ENCODE measurements at regions not wholly inside any gene's neighbourhood (a gene's known extent, or its start where the extent isn't known, plus 50 kb on each side); places are given as distances from the start of the nearest gene placed in this dataset.
"Not testable (repeated sequence)": the region's sequence is repeated elsewhere in the genome, so short reads cannot be mapped to it uniquely, and the experiment has no call there.

DNA sequence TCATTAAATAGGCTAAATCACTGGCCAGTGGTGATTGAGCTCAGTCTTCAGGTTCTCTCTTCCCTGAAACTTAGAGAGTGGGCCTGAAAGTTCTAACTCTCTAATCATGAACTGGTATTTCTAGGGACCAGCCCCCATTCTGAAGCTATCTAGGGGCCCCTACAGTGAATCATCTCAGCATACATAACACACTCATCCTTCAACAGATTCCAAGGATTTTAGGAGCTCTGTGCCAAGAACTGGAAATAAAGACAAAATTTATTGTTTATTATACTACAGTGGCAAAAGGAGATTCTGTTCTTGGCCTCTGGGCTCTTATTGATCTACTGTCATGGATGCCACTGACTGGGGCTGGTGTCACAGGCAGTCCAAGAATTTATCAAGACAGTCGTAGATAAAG is 263.8 kb upstream of the IGFBP7 start:
- no peak for DNase-seq

DNA sequence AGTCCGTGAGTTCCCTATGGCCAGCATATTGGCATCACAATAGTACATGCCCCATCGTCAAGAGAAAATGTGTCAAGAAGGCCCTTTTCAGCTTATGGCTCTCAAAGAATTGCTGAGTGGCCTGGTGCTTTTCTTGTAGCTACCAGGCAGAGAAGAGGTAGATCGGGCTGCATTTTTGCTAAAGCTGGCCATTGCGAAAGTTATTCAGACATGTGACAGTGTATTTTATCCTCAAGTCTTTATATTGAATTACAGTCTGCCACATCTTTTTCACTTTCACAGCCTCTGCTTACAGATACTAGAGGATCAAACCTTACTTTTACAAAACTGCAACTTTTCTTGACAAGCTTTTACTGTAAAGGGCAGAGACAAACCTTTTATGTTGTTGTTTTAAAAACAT is 261.5 kb upstream of the IGFBP7 start:
- DNase-seq = no peak

- no peak for DNase-seq
Measured at GRCh38 chr4:57370691-57371090, 260.5 kb upstream of the IGFBP7 start.

- DNase-seq = no peak
Measured at GRCh38 chr4:57369446-57369845, 259.3 kb upstream of the IGFBP7 start.

DNA sequence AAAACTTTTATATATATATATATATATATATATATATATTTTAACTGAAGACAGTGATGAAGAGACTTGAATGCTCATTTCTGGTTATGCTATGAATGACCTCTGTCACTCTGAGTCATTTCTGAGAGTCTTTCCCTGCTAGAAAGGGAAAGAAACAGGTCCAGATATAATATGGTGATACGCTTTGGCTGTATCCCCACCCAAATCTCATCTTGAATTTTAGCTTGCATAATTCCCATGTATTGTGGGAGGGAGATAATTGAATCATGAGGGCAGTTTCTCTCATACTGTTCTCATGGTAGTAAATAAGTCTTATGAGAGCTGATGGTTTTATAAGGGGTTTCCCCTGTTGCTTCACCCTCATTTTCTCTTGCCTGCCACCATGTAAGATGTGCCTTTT is 254.1 kb upstream of the IGFBP7 start:
- DNase-seq = no peak

DNA sequence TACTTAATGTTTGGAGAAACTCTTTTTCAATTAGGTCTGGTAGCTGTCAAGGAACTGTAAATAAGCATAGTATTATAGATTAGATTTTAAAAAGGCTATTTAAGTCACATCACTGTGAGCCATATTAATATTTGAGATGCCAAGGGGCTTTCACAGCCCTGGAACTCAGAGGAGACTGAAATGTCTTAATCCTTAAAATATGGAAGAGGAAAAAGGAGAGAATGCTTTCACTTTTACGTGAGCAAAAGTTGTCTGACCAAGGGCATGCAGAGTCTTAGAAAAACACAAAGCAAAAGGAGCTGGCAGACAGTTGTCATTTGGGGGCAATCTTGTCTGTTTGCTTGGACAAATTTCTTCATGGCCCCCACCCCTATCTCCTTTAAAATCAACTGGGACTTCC is 253.2 kb upstream of the IGFBP7 start:
- DNase-seq = no peak

DNA sequence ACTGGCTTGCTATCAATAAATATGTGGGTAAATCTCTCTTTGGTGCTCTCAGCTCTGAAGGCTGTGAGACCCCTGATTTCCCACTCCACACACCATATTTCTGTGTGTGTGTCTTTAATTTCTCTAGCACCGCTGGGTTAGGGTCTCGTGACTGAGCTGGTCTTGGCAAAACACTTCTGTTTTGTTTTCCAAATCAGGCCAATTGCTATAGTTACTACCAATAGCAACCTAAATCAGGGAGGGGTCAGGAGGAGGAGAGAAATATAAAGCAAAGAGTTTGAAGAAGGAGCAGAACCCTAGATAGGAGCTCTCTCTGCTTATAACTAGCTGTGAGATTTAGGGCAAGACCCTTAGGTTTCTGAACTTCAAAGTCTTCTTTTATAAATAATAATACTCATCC is 250.5 kb upstream of the IGFBP7 start:
- no peak for DNase-seq

GRCh38 chr4:57355101-57355665 is 245.0 kb upstream of the IGFBP7 start:
- no peak for DNase-seq

GRCh38 chr4:57351731-57352130 is 241.5 kb upstream of the IGFBP7 start:
- DNase-seq = no peak

DNA sequence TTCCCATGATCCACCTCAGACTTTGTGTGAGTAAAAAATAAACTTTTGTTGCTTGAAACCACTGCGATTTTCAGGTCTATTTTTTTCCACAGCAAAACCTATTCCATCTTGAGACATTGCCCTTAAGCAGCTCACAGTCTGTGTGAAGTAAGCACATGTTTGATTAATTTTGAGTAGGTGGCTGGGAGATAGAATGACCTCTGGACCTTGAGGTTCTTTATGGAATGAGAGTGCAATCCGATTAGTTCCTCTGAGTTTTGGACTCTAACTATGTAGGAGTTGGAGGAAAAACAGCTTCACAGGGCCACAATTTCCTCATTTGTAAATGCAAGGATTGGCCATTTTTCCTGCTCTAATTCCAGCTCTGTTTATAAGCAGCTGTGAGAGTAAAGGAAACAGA is 234.1 kb upstream of the IGFBP7 start:
- no peak for DNase-seq

DNA sequence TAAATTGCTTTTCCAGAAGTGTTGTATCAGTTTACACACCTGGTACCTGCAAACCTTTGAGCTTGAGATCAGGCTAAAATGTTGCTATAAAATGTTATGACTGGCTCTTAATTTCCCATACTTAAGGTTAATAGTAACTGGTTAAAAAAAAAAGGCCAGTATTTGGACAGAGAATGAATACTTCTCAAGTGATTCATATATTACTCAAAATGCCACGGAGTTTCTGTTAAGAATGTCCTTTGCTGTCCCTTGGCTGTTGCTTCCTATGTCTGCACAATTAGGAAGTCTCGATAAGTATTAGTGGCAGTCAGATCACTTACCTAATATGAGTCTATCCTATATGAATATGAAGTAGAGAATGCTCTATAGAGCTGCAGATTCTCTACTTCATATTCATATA is 232.2 kb upstream of the IGFBP7 start:
- DNase-seq = no peak

GRCh38 chr4:57338861-57339260 is 228.7 kb upstream of the IGFBP7 start:
- DNase-seq = not testable (repeated sequence)

DNA sequence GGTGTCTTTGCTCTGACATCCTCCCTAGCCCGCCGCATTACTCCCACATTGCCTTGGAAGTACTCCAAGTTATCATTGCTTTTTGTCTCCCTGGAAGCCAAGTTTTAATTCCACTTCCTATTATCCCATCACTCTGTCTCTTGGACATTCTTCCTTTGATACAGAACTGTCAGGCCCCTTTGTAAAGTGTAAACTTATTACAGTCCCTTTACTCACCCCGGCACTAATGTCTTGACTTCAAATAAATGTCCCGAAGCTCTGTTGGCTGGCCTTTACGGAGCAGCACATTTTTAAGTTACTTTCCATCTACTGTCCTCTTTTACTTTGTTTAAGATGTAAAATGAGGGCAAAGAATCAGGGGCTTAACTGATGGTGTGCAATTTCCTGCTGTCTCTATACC is 223.5 kb upstream of the IGFBP7 start:
- no peak for DNase-seq

GRCh38 chr4:57331959-57332358 is 221.8 kb upstream of the IGFBP7 start:
- DNase-seq = no peak

DNA sequence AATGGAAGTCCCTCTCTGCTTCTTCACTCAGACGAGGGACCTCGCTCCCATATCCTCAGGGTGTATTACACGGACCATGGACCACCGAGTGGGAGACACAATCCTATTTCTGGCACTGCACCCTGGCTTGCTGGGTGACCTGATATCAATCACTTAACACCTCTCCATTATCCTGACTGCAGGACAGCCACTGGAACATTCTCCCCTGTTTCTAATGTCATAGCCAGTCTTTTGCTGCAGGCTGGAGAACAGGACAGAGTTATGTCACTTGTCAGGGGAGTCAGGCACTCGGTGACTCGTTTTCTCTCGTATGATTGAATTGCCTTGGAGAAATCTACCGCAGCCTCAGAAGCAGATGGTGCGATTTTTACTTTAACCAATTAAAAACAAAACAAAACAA is 219.1 kb upstream of the IGFBP7 start:
- no peak for DNase-seq

- DNase-seq = no peak
Measured at GRCh38 chr4:57324673-57325307, 214.6 kb upstream of the IGFBP7 start.

DNA sequence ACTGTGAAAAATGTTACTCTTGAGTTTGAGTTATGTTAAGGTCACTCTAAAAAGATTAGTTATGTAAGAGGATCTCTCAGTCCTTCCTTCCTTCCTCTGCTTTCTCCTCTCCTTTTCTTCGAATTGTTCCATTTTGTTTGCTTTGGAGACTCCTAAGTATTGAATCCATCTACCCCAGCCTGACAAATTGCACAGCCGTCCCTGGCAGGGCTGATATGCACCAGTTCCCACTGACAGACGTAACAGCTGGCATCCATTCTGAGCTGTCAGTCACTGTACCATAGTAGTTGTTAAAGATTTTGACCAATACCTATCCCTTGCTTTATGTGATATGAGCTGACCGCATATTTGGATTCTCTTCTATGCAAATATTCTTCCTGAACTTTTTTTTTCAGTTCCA is 210.7 kb upstream of the IGFBP7 start:
- DNase-seq = no peak

- DNase-seq = no peak
Measured at GRCh38 chr4:57320217-57320616, 210.0 kb upstream of the IGFBP7 start.

- DNase-seq = no peak
Measured at GRCh38 chr4:57318703-57319102, 208.5 kb upstream of the IGFBP7 start.

DNA sequence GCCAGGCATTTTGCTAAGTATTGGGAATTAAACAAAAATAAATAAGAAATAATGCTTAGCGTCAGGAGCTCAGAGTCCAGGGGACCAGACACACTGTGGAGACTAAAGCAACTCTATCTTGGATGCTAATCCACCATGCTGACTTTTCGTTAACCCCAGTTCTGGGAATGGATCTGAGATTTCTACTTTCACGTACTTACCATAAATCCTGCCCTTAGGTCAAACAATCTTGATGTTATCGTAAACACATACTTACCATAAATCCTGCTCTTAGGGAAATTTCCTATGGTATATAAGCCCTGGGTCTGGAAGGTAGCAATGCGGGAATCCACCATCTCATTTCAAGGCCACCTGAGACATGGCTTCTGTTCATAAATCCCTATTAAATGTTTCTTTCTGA is 204.5 kb upstream of the IGFBP7 start:
- DNase-seq = no peak

- DNase-seq = no peak
Measured at GRCh38 chr4:57312296-57312695, 202.1 kb upstream of the IGFBP7 start.

DNA sequence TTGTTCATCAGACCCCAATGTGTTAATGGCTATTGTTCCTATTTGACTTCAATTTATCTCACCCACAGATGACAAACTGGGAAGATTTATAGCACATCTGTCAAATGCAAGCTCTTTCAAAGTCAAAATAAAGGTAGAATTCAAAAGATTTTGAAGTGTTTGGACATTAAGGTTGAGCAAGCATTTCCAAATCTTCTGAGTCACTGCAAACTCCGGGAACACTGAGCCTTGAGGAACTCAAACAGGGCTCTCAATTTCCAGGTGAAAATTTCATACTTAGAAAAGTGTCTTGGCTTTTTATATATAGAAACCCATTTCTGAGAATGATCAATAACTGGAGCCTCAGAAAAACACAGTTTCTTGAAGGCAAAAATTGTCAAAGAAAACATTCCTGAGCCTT is 199.5 kb upstream of the IGFBP7 start:
- DNase-seq = no peak

- no peak for DNase-seq
Measured at GRCh38 chr4:57308301-57308700, 198.1 kb upstream of the IGFBP7 start.

DNA sequence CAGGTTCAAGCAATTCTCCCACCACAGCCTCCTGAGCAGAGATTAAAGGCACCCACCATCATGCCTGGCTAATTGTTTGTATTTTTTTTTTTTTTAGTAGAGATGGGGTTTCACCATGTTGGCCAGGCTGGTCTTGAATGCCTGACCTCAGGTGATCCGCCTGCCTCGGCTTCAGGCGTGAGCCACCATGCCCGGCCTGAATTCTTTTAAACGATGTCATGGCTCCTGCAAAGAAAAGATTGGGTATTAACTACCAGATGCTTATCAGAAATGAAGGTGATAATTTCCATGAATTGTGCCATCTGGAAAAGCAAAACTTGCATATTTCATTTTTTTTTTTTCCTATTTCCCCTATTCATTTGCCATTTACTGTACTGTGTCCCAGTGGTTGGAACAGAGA is 195.7 kb upstream of the IGFBP7 start:
- DNase-seq = no peak

GRCh38 chr4:57303012-57303751 is 193.0 kb upstream of the IGFBP7 start:
- DNase-seq = no peak
